Endothelial cell of umbilical vein (primary cell): ENCODE measurements at regions not wholly inside any gene's neighbourhood (a gene's known extent, or its start where the extent isn't known, plus 50 kb on each side); places are given as distances from the start of the nearest gene placed in this dataset.

Source experiments
- BruUV-seq: library from RNA; stranded (reverse); fragments of 400-500 nt; replicated peaks from 2 replicates; lab custom pipeline; 2021; lab: Mats Ljungman, UMichigan
- CTCF ChIA-PET: fragments of 300-600, 350-600 bp; sonication (Branson Sonifier 250); formaldehyde crosslinking; loops from one replicate; lab custom pipeline; 2021; ENCODE audit warnings: antibody characterized with exemption, inconsistent platforms; lab: Charles Lee
- POLR2A ChIA-PET: fragments of 300-600, 350-600 bp; sonication (Branson Sonifier 250); formaldehyde crosslinking; loops from one replicate; lab custom pipeline; 2021; ENCODE audit warnings: antibody characterized with exemption, inconsistent platforms; lab: Charles Lee
- DNase-seq: peaks from one replicate; pipeline ENCODE4 v3.0.0-alpha.2; 2011; ENCODE audit warnings: low read depth, low spot score
- FAIRE-seq: peaks from 2 replicates; lab custom pipeline; 2011; peaks lifted over from hg19 to GRCh38; lab: Jason Lieb, UNC
- H2AFZ ChIP-seq: 2 replicates; pipeline ENCODE4 v1.6.0; 2012; ENCODE audit warnings: low read depth, low read length, control low read depth, inconsistent platforms
- H3K27ac ChIP-seq: 2 replicates; pipeline ENCODE4 v1.5.1; 2011; ENCODE audit warnings: low read depth, mild to moderate bottlenecking, control low read depth, low read length, moderate library complexity; ENCODE audit not compliant: insufficient read depth
- H3K27me3 ChIP-seq, 2 experiments: 2 replicates each; pipeline versions ENCODE4 v1.6.0 to v1.6.1; 2011; ENCODE audit warnings: low read length in 2 of 2, mixed read lengths in 1 of 2; ENCODE audit not compliant: control insufficient read depth in 2 of 2, insufficient read depth in 2 of 2
- H3K36me3 ChIP-seq, 2 experiments: 2 replicates in 1 of 2; 3 replicates in 1 of 2; pipeline ENCODE4 v1.5.1; 2011; ENCODE audit warnings: low read length in 2 of 2, mild to moderate bottlenecking in 1 of 2, moderate library complexity in 1 of 2; ENCODE audit not compliant: control insufficient read depth in 2 of 2, insufficient read depth in 2 of 2; ENCODE audit errors: extremely low read depth in 1 of 2
- H3K4me1 ChIP-seq: 3 replicates; pipeline ENCODE4 v1.5.1; 2011; ENCODE audit warnings: mild to moderate bottlenecking, low read length; ENCODE audit not compliant: control insufficient read depth, insufficient read depth; ENCODE audit errors: extremely low read depth
- H3K4me2 ChIP-seq: 2 replicates; pipeline ENCODE4 v1.6.1; 2011; ENCODE audit warnings: low read length, control low read depth, mixed read lengths; ENCODE audit not compliant: insufficient read depth
- H3K4me3 ChIP-seq, 3 experiments: fragments of 200-600 bp in 1 of 3; sonication (generic), shearing (Covaris generic) in 1 of 3; replicated peaks in 1 of 3; 2 replicates each; pipeline ENCODE4 v1.5.1; 2011 to 2016; ENCODE audit warnings: control low read depth in 3 of 3, low read length in 3 of 3, mild to moderate bottlenecking in 2 of 3, inconsistent platforms in 1 of 3, low read depth in 1 of 3, moderate library complexity in 1 of 3; ENCODE audit not compliant: insufficient read depth in 1 of 3
- H3K79me2 ChIP-seq: 2 replicates; pipeline ENCODE4 v1.6.0; 2012; ENCODE audit warnings: low read length, inconsistent platforms; ENCODE audit not compliant: control insufficient read depth, insufficient read depth
- H3K9ac ChIP-seq: replicated peaks from 2 replicates; pipeline ENCODE3; 2011; ENCODE audit warnings: low read length, control low read depth; ENCODE audit not compliant: insufficient read depth; ENCODE audit errors: extremely low read depth
- H3K9me1 ChIP-seq: replicated peaks from 3 replicates; pipeline ENCODE4 v1.6.0; 2011; ENCODE audit warnings: mild to moderate bottlenecking, low read length; ENCODE audit not compliant: control insufficient read depth, insufficient read depth; ENCODE audit errors: extremely low read depth
- H3K9me3 ChIP-seq: replicated peaks from 2 replicates; pipeline ENCODE4 v1.5.1; 2012; ENCODE audit warnings: low read length, inconsistent platforms; ENCODE audit not compliant: control insufficient read depth, insufficient read depth
- H4K20me1 ChIP-seq: replicated peaks from 2 replicates; pipeline ENCODE3; 2011; ENCODE audit warnings: mild to moderate bottlenecking, low read length; ENCODE audit not compliant: control insufficient read depth, insufficient read depth; ENCODE audit errors: extremely low read depth
- EZH2 ChIP-seq: IDR thresholded peaks from 2 replicates; pipeline ENCODE4 v1.6.1; 2012; ENCODE audit warnings: borderline replicate concordance, low read depth, mild to moderate bottlenecking, moderate library complexity, low read length, inconsistent platforms; ENCODE audit not compliant: severe bottlenecking
- FOS ChIP-seq: IDR thresholded peaks from 2 replicates; pipeline ENCODE4 v1.6.1; 2011; ENCODE audit warnings: mild to moderate bottlenecking, low read length, moderate library complexity, borderline replicate concordance; ENCODE audit not compliant: insufficient read depth
- GATA2 ChIP-seq: IDR thresholded peaks from 2 replicates; pipeline ENCODE4 v1.7.0; 2011; ENCODE audit warnings: low read depth, mild to moderate bottlenecking, moderate library complexity, mixed read lengths, low read length; ENCODE audit not compliant: insufficient read length, insufficient read depth
- JUN ChIP-seq: IDR thresholded peaks from 2 replicates; pipeline ENCODE4 v1.6.1; 2011; ENCODE audit warnings: borderline replicate concordance, low read depth; ENCODE audit not compliant: insufficient read length, insufficient read depth
- MYC ChIP-seq: IDR thresholded peaks from one replicate; pipeline ENCODE4 v1.6.1; 2011; ENCODE audit warnings: mild to moderate bottlenecking, low read depth, low read length
- POLR2A ChIP-seq: IDR thresholded peaks from 2 replicates; pipeline ENCODE4 v1.6.1; 2012; ENCODE audit warnings: low read depth, mild to moderate bottlenecking, control low read depth, low read length
- POLR2AphosphoS5 ChIP-seq: IDR thresholded peaks from 2 replicates; pipeline ENCODE4 v1.6.1; 2012; ENCODE audit warnings: low read depth, mild to moderate bottlenecking, control low read depth, low read length, moderate library complexity; ENCODE audit not compliant: insufficient read depth
- dilution Hi-C: fragments of 300-500 bp; cut with MboI; formaldehyde crosslinking; loops from one replicate; pipeline ENCODE4 v1.15.0; 2019; ENCODE audit warnings: low sequenced_read_pairs; ENCODE audit not compliant: extremely low pct_ligation_motif_present
- intact Hi-C: fragments of 100-400 bp; cut with micrococcal nuclease; formaldehyde crosslinking; loops from one replicate; pipeline ENCODE4 v1.10.0; 2022
- TF ChIP-seq, protein P1 (sequence below), 2 donors: IDR thresholded peaks; 1 replicate in 1 of 2; 2 replicates in 1 of 2; pipeline ENCODE4 v1.5.1; 2011; ENCODE audit warnings: low read length in 2 of 2, mild to moderate bottlenecking in 2 of 2, moderate library complexity in 2 of 2, control low read depth in 1 of 2, inconsistent platforms in 1 of 2, low read depth in 1 of 2; ENCODE audit not compliant: insufficient read depth in 1 of 2; ENCODE audit errors: extremely low read depth in 1 of 2
- TF ChIP-seq, protein P2 (sequence below): IDR thresholded peaks from 2 replicates; pipeline ENCODE4 v1.6.1; 2011; ENCODE audit not compliant: insufficient read depth, insufficient read length

DNA sequence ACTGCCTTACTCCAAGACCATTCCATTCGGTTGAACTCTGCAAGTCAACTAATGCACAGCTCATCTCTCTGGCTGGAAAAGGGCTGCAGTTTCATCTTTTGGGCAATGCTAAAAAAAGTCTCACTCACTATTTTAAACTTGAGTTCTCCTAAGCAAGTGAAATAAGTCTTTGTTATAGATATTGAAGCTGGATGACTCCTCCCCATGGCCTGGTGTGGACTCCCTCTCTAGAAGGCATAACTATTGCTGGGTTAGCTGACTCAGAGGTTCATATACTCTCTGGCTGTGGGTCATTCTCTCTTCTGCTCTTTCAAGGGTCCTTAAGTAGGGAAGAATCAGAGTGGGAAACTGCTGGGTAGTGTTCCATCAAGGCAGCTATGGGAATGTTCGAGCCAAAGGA, 88.0 kb downstream of the XCL2 start:
- H3K4me3 ChIP-seq, result no peak overlapping the region
- no peak overlapping the region for H2AFZ ChIP-seq
- no peak overlapping the region for H3K27ac ChIP-seq
- DNase-seq (no peak), FAIRE-seq (no peak)
- intact Hi-C loops, result no loop called here
- no peak overlapping the region for H3K4me2 ChIP-seq
- dilution Hi-C loops, result no loop called here
- ChIA-PET POLR2A (no interaction called here), CTCF (interaction anchor here (1.9 kb wide), 1 partner anchor 13 kb away, joined by 5 read pairs; no protein-coding TSS in a partner anchor)
- no peaks in the 10 kb centered on the region for H4K20me1 ChIP-seq
- no TSS peak for BruUV-seq
- no peaks in the 10 kb centered on the region for H3K27me3 ChIP-seq
- no peaks in the 10 kb centered on the region for H3K36me3 ChIP-seq
- no peaks in the 10 kb centered on the region for H3K9me3 ChIP-seq
- no peak overlapping the region for H3K9ac ChIP-seq
- no peaks in the 10 kb centered on the region for H3K79me2 ChIP-seq
- no peaks in the 10 kb centered on the region for H3K9me1 ChIP-seq
- TF ChIP-seq, protein P1, sequence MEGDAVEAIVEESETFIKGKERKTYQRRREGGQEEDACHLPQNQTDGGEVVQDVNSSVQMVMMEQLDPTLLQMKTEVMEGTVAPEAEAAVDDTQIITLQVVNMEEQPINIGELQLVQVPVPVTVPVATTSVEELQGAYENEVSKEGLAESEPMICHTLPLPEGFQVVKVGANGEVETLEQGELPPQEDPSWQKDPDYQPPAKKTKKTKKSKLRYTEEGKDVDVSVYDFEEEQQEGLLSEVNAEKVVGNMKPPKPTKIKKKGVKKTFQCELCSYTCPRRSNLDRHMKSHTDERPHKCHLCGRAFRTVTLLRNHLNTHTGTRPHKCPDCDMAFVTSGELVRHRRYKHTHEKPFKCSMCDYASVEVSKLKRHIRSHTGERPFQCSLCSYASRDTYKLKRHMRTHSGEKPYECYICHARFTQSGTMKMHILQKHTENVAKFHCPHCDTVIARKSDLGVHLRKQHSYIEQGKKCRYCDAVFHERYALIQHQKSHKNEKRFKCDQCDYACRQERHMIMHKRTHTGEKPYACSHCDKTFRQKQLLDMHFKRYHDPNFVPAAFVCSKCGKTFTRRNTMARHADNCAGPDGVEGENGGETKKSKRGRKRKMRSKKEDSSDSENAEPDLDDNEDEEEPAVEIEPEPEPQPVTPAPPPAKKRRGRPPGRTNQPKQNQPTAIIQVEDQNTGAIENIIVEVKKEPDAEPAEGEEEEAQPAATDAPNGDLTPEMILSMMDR (IDR thresholded peaks at IDR 0.05; ENCODE audit: extremely low read depth in 1 of 2, insufficient read depth in 1 of 2, low read depth in 1 of 2, low read length in 2 of 2), result no peak
- TF ChIP-seq EZH2 (no peak), GATA2 (no peak), POLR2A (no peak), JUN (no peak), POLR2AphosphoS5 (no peak), MYC (no peak), FOS (no peak)
- TF ChIP-seq, protein P2, sequence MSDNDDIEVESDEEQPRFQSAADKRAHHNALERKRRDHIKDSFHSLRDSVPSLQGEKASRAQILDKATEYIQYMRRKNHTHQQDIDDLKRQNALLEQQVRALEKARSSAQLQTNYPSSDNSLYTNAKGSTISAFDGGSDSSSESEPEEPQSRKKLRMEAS, result no peak
- no peaks in the 10 kb centered on the region for H3K4me1 ChIP-seq
